ENCODE measurements at regions not wholly inside any gene's neighbourhood (a gene's known extent, or its start where the extent isn't known, plus 50 kb on each side); places are given as distances from the start of the nearest gene placed in this dataset.

DNA sequence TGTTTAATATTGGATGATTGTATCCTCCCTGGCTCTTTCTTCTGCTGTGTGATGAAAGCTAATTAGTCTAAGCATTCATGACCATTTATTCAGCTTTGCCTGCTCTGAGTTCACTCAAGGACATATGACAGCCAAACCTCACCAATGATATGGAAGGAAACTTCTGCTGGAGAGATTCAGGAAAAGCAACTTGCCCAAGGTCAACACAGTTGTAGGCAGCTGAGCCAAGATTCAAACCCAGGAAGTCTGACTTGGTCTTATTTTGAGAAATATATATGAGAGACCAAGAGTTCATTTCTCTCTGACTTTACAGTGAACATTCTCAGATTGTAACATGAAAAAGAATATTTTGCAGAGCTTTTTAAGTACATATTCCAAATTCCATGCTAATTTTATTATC lies 1588.5 kb upstream of the PIK3C3 start:
- TF ChIP-seq, protein P1, sequence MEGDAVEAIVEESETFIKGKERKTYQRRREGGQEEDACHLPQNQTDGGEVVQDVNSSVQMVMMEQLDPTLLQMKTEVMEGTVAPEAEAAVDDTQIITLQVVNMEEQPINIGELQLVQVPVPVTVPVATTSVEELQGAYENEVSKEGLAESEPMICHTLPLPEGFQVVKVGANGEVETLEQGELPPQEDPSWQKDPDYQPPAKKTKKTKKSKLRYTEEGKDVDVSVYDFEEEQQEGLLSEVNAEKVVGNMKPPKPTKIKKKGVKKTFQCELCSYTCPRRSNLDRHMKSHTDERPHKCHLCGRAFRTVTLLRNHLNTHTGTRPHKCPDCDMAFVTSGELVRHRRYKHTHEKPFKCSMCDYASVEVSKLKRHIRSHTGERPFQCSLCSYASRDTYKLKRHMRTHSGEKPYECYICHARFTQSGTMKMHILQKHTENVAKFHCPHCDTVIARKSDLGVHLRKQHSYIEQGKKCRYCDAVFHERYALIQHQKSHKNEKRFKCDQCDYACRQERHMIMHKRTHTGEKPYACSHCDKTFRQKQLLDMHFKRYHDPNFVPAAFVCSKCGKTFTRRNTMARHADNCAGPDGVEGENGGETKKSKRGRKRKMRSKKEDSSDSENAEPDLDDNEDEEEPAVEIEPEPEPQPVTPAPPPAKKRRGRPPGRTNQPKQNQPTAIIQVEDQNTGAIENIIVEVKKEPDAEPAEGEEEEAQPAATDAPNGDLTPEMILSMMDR (conservative IDR thresholded peaks at IDR 0.05; ENCODE audit: low read depth) = no peak
- H3K27ac ChIP-seq = no peak overlapping the region
- no peak for DNase-seq (ENCODE audit: low spot score)
- ChIA-PET CTCF (no interaction called here), POLR2A (ENCODE audit: low non-redundant PET) (no interaction called here)

DNA sequence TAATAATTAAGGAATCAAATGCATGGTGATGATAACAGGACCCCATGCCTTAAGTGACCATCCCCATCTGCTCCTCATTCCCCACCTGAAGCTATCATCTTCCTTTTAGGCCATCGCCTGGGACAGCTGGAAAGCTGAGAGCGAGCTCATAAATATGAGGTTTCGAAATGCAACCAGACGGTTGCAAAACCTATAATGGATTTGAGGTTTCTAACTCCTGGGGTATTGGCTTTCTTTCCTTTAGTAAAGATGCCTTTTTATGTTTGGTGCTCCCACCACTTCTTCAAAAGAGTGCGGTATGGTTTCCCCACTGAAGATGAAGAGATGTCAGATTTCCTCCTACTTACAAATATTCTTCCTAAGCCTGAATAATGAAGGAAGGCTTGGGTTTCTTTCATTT lies 1589.5 kb upstream of the PIK3C3 start:
- no peak overlapping the region for H3K27ac ChIP-seq

DNA sequence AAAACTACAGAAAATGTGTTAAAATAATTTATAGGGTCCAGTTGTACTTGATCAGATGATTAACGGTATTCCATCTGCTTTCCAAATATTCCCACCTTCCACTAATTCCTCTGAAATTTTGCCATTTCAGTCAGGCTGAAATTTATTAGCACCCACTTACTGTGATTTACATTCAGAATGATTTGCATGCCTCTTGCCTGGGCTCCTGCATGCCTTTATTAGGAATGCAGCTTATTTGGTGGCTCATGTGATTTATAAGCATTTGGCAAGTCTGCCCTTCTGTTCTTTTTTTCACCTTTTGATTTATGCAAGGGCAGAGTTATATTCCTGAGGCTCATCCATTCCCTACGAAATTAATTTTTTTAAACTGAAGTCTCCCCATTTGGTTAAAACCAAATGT lies 1594.5 kb upstream of the PIK3C3 start:
- TF ChIP-seq, protein P1 (conservative IDR thresholded peaks at IDR 0.05; ENCODE audit: low read depth) = no peak
- H3K27ac ChIP-seq = no peak overlapping the region
- ChIA-PET POLR2A (ENCODE audit: low non-redundant PET) (no interaction called here), CTCF (no interaction called here)
- DNase-seq (ENCODE audit: low spot score) = no peak

More for the DNA sequence above, 1589.5 kb upstream of the PIK3C3 start:
- CTCF ChIA-PET = no interaction called here
- POLR2A ChIA-PET (ENCODE audit: low non-redundant PET) = no interaction called here
- DNase-seq (ENCODE audit: low spot score) = no peak
- TF ChIP-seq, protein P1 (conservative IDR thresholded peaks at IDR 0.05; ENCODE audit: low read depth) = no peak

DNA sequence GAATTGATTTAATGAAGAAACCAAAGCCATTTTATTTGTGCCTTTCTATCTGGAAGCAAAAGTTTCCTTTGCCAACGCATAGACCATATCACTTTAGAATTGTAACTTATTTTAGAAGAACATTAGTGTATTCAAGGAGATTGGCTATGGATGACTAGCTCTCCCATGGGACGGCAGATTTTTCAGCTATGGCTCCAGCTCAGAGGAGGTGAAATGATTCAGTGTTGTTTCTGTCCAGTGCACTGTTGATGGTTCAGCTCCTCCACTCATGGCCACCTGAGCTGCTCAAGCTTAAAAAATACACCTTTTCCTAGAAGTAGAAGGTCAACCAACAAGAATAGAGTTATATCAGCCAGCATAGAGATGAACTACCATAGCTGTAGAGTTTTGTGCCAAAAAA lies 1597.5 kb upstream of the PIK3C3 start:
- TF ChIP-seq, protein P1 (conservative IDR thresholded peaks at IDR 0.05; ENCODE audit: low read depth) = no peak
- ChIA-PET POLR2A (ENCODE audit: low non-redundant PET) (no interaction called here), CTCF (no interaction called here)
- H3K27ac ChIP-seq = no peak overlapping the region
- no peak for DNase-seq (ENCODE audit: low spot score)

DNA sequence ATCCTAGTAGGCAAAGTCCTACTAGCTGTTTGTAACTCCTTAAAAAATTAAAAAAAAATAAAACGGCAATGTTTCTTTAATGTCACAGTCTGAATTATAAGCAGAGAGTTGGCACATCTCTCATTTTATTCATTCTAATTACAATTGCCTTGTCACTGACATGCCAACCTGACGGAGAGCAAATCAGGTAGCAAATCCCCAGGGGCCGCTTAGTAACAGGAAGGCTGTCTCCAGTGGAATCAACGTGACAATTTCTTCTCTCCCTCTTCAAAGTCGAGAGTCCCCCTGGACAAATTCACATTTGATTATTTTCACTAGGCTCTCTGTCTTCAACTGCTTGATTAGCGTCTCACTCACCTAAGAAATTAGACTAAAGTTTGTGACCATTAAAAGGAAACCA lies 1598.9 kb upstream of the PIK3C3 start:
- DNase-seq (ENCODE audit: low spot score) = no peak
- CTCF ChIA-PET = no interaction called here
- POLR2A ChIA-PET (ENCODE audit: low non-redundant PET) = no interaction called here
- TF ChIP-seq, protein P1 (conservative IDR thresholded peaks at IDR 0.05; ENCODE audit: low read depth) = no peak
- H3K27ac ChIP-seq = no peak overlapping the region

DNA sequence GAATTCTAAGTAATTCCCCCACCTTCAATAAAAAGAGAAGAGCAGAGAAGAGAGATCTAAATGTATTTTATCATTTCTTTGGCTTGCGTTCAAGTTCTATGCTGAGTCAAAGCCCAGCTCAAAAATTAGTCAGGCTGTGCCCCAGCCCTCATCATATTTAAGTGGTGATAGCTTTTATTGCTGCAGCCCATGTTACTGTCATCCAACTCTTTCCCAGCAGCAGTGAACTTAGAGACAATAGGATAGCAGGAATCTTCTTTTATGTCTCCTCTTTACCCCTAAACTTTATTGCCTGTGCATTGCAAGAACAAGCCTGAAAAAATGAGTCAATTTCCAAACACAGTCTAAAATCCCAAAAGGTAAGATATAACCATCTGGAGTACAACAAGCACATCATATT lies 1599.3 kb upstream of the PIK3C3 start:
- no peak overlapping the region for H3K27ac ChIP-seq
- peak; percentile 35 for DNase-seq (ENCODE audit: low spot score)
- TF ChIP-seq, protein P1 (conservative IDR thresholded peaks at IDR 0.05; ENCODE audit: low read depth) = no peak
- POLR2A ChIA-PET (ENCODE audit: low non-redundant PET) = no interaction called here
- CTCF ChIA-PET = interaction anchor here (0.6 kb wide), 1 partner anchor 112 kb away, joined by 3 read pairs; no protein-coding TSS in a partner anchor

DNA sequence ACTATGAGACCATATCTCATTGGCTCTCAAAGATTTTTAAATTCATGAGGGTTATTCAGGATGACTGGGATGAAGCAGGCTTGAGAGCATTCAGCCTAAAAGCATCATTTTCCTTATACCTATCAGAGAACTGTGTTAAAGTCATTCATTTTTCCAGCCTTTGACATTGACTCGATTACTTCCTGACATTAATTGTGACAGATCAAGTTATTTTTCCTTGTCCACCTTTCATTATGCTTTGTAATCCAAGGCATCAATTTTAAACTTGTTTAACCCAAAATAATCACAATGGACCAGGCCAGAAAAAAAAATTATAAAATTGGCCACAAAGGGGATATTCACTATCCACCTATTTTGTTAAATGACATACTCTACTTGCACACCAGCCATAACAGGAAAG lies 1606.8 kb upstream of the PIK3C3 start:
- CTCF ChIA-PET = no interaction called here
- POLR2A ChIA-PET (ENCODE audit: low non-redundant PET) = no interaction called here
- TF ChIP-seq, protein P1 (conservative IDR thresholded peaks at IDR 0.05; ENCODE audit: low read depth) = no peak
- DNase-seq (ENCODE audit: low spot score) = no peak
- no peak overlapping the region for H3K27ac ChIP-seq

Data from RWPE1 (cell line).